Activated effector memory CD4-positive, alpha-beta T cell treated with Interleukin-2 at 50 U/mL for 16 hours (primary cell): ENCODE measurements at regions not wholly inside any gene's neighbourhood (a gene's known extent, or its start where the extent isn't known, plus 50 kb on each side); places are given as distances from the start of the nearest gene placed in this dataset.
"Not testable (repeated sequence)": the region's sequence is repeated elsewhere in the genome, so short reads cannot be mapped to it uniquely, and the experiment has no call there.

Experiments
- DNase-seq: peaks from one replicate; pipeline ENCODE4 v3.0.0-alpha.2; 2020

GRCh38 chr1:228945885-228946284, 210.6 kb downstream of the RHOU start:
- no peak for DNase-seq

- not testable (repeated sequence) for DNase-seq
Measured at GRCh38 chr1:228949617-228950016, 214.3 kb downstream of the RHOU start.

GRCh38 chr1:228953207-228953606, 217.9 kb downstream of the RHOU start:
- DNase-seq, result no peak

- DNase-seq, result not testable (repeated sequence)
Measured at GRCh38 chr1:228953808-228954207, 218.5 kb downstream of the RHOU start.

- no peak for DNase-seq
Measured at GRCh38 chr1:228955691-228956090, 220.4 kb downstream of the RHOU start.

- DNase-seq, result no peak
Measured at GRCh38 chr1:228956864-228957263, 221.6 kb downstream of the RHOU start.

GRCh38 chr1:228957535-228957934, 222.3 kb downstream of the RHOU start:
- DNase-seq, result no peak

- no peak for DNase-seq
Measured at GRCh38 chr1:228958121-228958520, 222.8 kb downstream of the RHOU start.

GRCh38 chr1:228958741-228959140, 223.5 kb downstream of the RHOU start:
- no peak for DNase-seq

- DNase-seq, result no peak
Measured at GRCh38 chr1:228960705-228961104, 225.4 kb downstream of the RHOU start.

- DNase-seq, result no peak
Measured at GRCh38 chr1:228961511-228961910, 226.2 kb downstream of the RHOU start.

GRCh38 chr1:228963795-228964177, 228.5 kb downstream of the RHOU start:
- no peak for DNase-seq

- DNase-seq, result no peak
Measured at GRCh38 chr1:228964178-228965089, 229.2 kb downstream of the RHOU start.

GRCh38 chr1:228968891-228969606, 233.8 kb downstream of the RHOU start:
- DNase-seq, result no peak

GRCh38 chr1:228969953-228970800, 234.9 kb downstream of the RHOU start:
- no peak for DNase-seq

GRCh38 chr1:228972576-228972975, 237.3 kb downstream of the RHOU start:
- DNase-seq, result no peak

GRCh38 chr1:228974273-228974672, 239.0 kb downstream of the RHOU start:
- DNase-seq, result no peak

- DNase-seq, result no peak
Measured at GRCh38 chr1:228975238-228975907, 240.1 kb downstream of the RHOU start.

- DNase-seq, result no peak
Measured at GRCh38 chr1:228976316-228976715, 241.0 kb downstream of the RHOU start.

- no peak for DNase-seq
Measured at GRCh38 chr1:228977307-228977706, 242.0 kb downstream of the RHOU start.

GRCh38 chr1:228977741-228978140, 242.5 kb downstream of the RHOU start:
- no peak for DNase-seq

GRCh38 chr1:228978484-228979324, 243.4 kb downstream of the RHOU start:
- no peak for DNase-seq
